ENCODE measurements at regions not wholly inside any gene's neighbourhood (a gene's known extent, or its start where the extent isn't known, plus 50 kb on each side); places are given as distances from the start of the nearest gene placed in this dataset.

- Histone ChIP-seq H3K9me3 (ENCODE audit: insufficient read depth, low read depth, low read length) (no peaks in the 10 kb centered on the region), H3K4me3 (ENCODE audit: low read length, poor library complexity, severe bottlenecking) (no peak overlapping the region), H3K9me2 (replicated peaks; ENCODE audit: low read depth, low read length) (no peaks in the 10 kb centered on the region), H3K79me2 (ENCODE audit: insufficient read depth, low read length) (no peaks in the 10 kb centered on the region), H2AFZ (ENCODE audit: low read length) (no peak overlapping the region), H3K4me1 (ENCODE audit: insufficient read depth, low read length, poor library complexity, severe bottlenecking) (no peaks in the 10 kb centered on the region), H3K27me3 (ENCODE audit: insufficient read depth, low read length, poor library complexity, severe bottlenecking) (no peaks in the 10 kb centered on the region), H4K20me1 (ENCODE audit: insufficient read depth, low read length, poor library complexity, severe bottlenecking) (no peaks in the 10 kb centered on the region), H3K36me3 (ENCODE audit: insufficient read depth, low read length) (no peaks in the 10 kb centered on the region), H3K4me2 (ENCODE audit: low read depth, low read length, poor library complexity, severe bottlenecking) (no peak overlapping the region), H3F3A (ENCODE audit: low read depth) (no peaks in the 10 kb centered on the region), H3K9ac (ENCODE audit: low read depth, low read length, poor library complexity, severe bottlenecking) (no peak overlapping the region)
- TF ChIP-seq EZH2phosphoT487 (IDR thresholded peaks at IDR 0.05; ENCODE audit: borderline replicate concordance) (no peak), CTCF (conservative IDR thresholded peaks at IDR 0.05; ENCODE audit: low read length) (no peak)
Measured at GRCh38 chr18:4720518-4720917, 265.4 kb upstream of the DLGAP1 start.

GRCh38 chr18:4705894-4706293 lies 250.8 kb upstream of the DLGAP1 start:
- Histone ChIP-seq H3K9me3 (ENCODE audit: insufficient read depth, low read depth, low read length) (no peaks in the 10 kb centered on the region), H3F3A (ENCODE audit: low read depth) (no peaks in the 10 kb centered on the region), H3K4me2 (ENCODE audit: low read depth, low read length, poor library complexity, severe bottlenecking) (no peak overlapping the region), H3K4me1 (ENCODE audit: insufficient read depth, low read length, poor library complexity, severe bottlenecking) (no peaks in the 10 kb centered on the region), H3K79me2 (ENCODE audit: insufficient read depth, low read length) (no peaks in the 10 kb centered on the region), H3K9ac (ENCODE audit: low read depth, low read length, poor library complexity, severe bottlenecking) (no peak overlapping the region), H2AFZ (ENCODE audit: low read length) (no peak overlapping the region), H3K4me3 (ENCODE audit: low read length, poor library complexity, severe bottlenecking) (no peak overlapping the region), H4K20me1 (ENCODE audit: insufficient read depth, low read length, poor library complexity, severe bottlenecking) (no peaks in the 10 kb centered on the region), H3K27me3 (ENCODE audit: insufficient read depth, low read length, poor library complexity, severe bottlenecking) (no peaks in the 10 kb centered on the region), H3K36me3 (ENCODE audit: insufficient read depth, low read length) (no peaks in the 10 kb centered on the region), H3K9me2 (replicated peaks; ENCODE audit: low read depth, low read length) (no peaks in the 10 kb centered on the region)
- TF ChIP-seq EZH2phosphoT487 (IDR thresholded peaks at IDR 0.05; ENCODE audit: borderline replicate concordance) (no peak), CTCF (conservative IDR thresholded peaks at IDR 0.05; ENCODE audit: low read length) (no peak)

- no peak for TF ChIP-seq EZH2phosphoT487 (IDR thresholded peaks at IDR 0.05; ENCODE audit: borderline replicate concordance)
- TF ChIP-seq CTCF (conservative IDR thresholded peaks at IDR 0.05; ENCODE audit: low read length): no peak
- H3K9me3 ChIP-seq (ENCODE audit: insufficient read depth, low read depth, low read length): no peaks in the 10 kb centered on the region
- no peaks in the 10 kb centered on the region for H3K9me2 ChIP-seq (replicated peaks; ENCODE audit: low read depth, low read length)
- H2AFZ ChIP-seq (ENCODE audit: low read length): no peak overlapping the region
- H3K27me3 ChIP-seq (ENCODE audit: insufficient read depth, low read length, poor library complexity, severe bottlenecking): no peaks in the 10 kb centered on the region
- H3K4me2 ChIP-seq (ENCODE audit: low read depth, low read length, poor library complexity, severe bottlenecking): no peak overlapping the region
- no peaks in the 10 kb centered on the region for H3F3A ChIP-seq (ENCODE audit: low read depth)
- no peaks in the 10 kb centered on the region for H3K79me2 ChIP-seq (ENCODE audit: insufficient read depth, low read length)
- no peak overlapping the region for H3K9ac ChIP-seq (ENCODE audit: low read depth, low read length, poor library complexity, severe bottlenecking)
- H3K4me1 ChIP-seq (ENCODE audit: insufficient read depth, low read length, poor library complexity, severe bottlenecking): no peaks in the 10 kb centered on the region
- no peak overlapping the region for H3K4me3 ChIP-seq (ENCODE audit: low read length, poor library complexity, severe bottlenecking)
- no peaks in the 10 kb centered on the region for H4K20me1 ChIP-seq (ENCODE audit: insufficient read depth, low read length, poor library complexity, severe bottlenecking)
- no peaks in the 10 kb centered on the region for H3K36me3 ChIP-seq (ENCODE audit: insufficient read depth, low read length)
Measured at GRCh38 chr18:4704781-4705180, 249.7 kb upstream of the DLGAP1 start.
